Fibroblast of pulmonary artery (primary cell): ENCODE measurements at regions not wholly inside any gene's neighbourhood (a gene's known extent, or its start where the extent isn't known, plus 50 kb on each side); places are given as distances from the start of the nearest gene placed in this dataset.

Experiments used
- DNase-seq: peaks from one replicate; pipeline ENCODE4 v3.0.0-alpha.2; 2010; ENCODE audit warnings: low read depth
- H3K4me3 ChIP-seq: replicated peaks from 2 replicates; pipeline ENCODE4 v1.5.1; 2011; ENCODE audit warnings: low read depth, mild to moderate bottlenecking, control low read depth, low read length, moderate library complexity
- TF ChIP-seq, protein P1 (sequence below): IDR thresholded peaks from 2 replicates; pipeline ENCODE4 v1.5.1; 2011; ENCODE audit warnings: mild to moderate bottlenecking, control low read depth, low read length, inconsistent platforms; ENCODE audit errors: missing control alignments

DNA sequence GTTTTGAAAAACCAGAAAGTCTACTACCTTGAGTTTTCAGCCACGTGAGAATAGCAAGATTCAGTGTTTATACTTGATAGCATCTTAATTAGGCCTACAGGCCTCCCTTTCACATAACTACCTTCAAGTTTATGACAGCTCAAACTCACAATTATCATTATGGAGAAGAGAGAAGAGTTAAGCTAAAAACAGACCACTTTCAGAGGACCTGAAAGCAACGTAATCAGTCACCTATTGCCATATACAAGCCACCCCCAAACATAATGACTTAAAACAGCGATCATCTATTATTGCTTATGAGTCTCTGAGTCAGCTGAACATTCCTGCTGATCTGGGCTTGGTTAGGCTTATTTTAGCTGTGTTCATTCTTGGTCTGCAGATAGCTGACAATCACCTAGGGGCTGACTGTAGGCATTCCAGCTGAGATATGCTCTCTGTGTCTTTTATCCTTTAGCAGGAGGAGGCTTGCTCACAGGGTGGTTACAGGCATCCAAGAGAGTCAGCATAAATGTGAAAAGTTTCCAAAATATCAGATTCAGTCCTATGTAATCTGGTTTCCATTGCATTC, 130.9 kb downstream of the COX7C start:
- TF ChIP-seq, protein P1, sequence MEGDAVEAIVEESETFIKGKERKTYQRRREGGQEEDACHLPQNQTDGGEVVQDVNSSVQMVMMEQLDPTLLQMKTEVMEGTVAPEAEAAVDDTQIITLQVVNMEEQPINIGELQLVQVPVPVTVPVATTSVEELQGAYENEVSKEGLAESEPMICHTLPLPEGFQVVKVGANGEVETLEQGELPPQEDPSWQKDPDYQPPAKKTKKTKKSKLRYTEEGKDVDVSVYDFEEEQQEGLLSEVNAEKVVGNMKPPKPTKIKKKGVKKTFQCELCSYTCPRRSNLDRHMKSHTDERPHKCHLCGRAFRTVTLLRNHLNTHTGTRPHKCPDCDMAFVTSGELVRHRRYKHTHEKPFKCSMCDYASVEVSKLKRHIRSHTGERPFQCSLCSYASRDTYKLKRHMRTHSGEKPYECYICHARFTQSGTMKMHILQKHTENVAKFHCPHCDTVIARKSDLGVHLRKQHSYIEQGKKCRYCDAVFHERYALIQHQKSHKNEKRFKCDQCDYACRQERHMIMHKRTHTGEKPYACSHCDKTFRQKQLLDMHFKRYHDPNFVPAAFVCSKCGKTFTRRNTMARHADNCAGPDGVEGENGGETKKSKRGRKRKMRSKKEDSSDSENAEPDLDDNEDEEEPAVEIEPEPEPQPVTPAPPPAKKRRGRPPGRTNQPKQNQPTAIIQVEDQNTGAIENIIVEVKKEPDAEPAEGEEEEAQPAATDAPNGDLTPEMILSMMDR, result no peak
- no peak overlapping the region for H3K4me3 ChIP-seq
- no peak for DNase-seq

DNA sequence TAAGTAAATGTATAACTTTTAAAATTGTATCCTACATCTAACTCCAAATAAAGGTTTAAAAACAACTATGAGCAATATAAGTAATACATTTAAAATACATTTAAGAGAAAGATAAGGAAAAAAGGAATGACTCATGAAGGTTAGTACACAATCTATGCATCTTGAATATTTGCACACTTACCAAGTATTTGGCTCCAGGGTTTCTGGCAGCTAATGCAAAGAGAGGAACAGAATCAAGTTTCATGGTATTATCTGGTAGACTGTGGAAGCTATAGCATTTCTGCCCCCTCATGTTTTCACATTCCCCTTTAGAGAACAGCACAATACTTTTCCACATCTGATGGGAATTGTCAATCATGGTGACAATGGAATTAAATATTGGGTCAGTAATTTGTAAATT, 132.1 kb downstream of the COX7C start:
- TF ChIP-seq, protein P1, result no peak
- DNase-seq, result no peak
- no peak overlapping the region for H3K4me3 ChIP-seq

DNA sequence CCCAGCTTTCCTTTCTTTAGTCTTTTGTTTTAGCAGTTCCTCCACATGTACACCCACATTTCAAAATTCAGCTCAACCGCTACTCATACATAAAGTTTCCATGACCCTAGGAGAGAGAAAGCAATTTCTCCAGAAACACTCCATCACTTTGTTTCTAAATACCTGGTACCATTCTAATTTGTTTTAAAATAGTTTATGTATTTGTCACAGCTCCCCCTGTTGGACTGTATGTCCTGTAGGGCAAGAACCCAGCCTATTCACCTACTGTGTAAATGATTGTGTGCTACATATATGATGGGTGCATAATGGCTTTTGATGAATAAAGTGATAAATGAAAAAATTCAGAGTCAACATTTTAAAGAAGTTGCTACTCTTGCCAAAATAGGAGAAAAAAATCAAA, 139.1 kb downstream of the COX7C start:
- no peak overlapping the region for H3K4me3 ChIP-seq
- TF ChIP-seq, protein P1, result no peak
- DNase-seq, result no peak

DNA sequence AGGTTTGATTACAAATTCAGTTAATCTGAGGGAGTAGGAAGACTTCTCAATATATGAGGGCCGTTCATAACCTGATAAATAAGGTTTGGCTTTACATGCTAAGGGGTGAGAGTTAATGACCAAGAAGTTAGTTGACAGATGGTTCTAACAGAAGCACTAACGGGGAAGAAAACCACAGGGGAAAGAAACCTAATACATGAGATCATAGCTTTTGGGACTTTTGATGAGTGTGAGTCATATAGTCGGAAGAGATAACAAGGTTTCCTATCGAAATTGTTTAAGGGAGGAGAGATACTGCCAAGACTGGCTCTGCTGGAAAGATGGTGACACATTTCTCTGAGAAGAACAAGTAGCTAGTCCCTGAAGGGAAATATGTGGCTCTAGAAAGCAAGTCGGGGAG, 140.1 kb downstream of the COX7C start:
- DNase-seq, result peak; percentile 4
- no peak overlapping the region for H3K4me3 ChIP-seq
- TF ChIP-seq, protein P1, result no peak

DNA sequence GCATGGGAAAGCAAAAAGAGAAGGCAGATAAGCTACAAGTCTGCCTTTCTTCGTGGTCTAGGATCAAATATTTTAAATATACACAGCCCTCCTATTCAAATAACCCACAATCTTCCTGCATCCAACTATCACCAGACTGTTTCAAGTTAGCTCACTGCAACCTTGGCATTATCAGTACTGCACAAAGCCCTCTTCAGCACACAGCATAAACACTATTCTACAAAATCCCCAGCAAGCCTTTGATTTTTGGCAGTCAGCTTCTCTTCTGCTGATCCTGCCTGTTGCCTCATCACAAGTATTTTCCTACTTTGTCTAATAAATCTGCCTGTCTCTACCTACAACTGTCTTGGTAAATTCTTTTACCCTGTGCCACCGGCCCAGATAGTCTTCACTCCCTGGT, 142.9 kb downstream of the COX7C start:
- DNase-seq, result no peak
- no peak overlapping the region for H3K4me3 ChIP-seq
- TF ChIP-seq, protein P1, result no peak

DNA sequence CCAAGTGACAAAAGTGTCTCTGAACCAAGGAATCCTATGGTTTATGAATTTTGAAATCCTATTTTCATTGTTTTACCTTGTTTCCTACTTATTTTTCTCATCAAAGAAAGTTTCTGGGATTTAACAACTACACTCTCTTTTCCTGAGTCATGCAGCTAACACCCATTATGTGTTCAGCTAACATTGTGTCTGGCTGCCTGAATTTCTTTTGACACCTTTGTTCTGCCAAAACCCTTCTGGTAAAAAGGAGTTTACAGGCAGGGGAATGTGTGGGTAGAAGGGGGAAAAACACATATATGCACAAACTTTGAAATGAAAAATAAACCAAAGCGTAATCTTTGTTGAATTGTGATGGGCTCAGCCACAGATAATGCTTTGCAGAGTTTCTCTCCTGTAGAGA, 146.2 kb downstream of the COX7C start:
- DNase-seq, result no peak
- TF ChIP-seq, protein P1, result no peak
- H3K4me3 ChIP-seq, result no peak overlapping the region

DNA sequence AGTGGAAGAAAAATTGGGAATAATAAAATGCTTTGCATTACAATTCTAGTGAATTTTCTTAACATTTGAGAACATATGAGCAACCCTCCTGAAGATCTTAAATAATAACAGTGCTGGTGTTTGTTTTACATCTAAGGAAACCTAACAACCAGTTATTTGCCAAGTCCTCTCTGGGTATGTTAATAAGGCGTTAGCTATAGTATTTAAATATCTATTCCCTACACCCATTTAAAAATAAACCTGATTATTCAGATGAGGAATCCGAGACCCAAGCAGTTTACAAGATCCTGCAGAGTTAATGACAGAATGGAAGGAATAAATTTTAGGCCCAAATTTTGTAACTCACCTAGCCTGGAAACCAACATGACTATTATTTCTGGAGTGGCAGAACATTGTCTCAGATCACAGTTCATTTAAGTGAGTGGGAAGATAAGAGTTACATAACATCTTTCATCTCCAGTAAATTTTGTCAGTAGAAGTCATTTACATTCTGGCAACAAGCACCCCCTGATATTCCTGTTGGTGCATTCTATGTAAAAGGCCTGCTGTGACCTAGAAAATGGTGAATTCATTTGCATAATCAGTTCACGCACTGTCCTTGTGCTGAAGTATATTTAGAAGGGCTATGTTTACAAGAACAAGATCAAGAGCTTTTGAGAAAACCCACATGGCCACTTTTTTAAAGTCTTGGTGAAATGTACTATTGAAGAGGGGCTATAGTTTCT, 148.2 kb downstream of the COX7C start:
- TF ChIP-seq, protein P1, result no peak
- no peak for DNase-seq
- H3K4me3 ChIP-seq, result no peak overlapping the region
